HepG2 (cell line): ENCODE measurements at regions not wholly inside any gene's neighbourhood (a gene's known extent, or its start where the extent isn't known, plus 50 kb on each side); places are given as distances from the start of the nearest gene placed in this dataset.

Source experiments
- BRD4 ChIP-seq: sonication (generic); formaldehyde crosslinking; IDR thresholded peaks from 2 replicates; pipeline ENCODE4 v1.4.0; 2020; ENCODE audit warnings: missing genetic modification reagents
- CTCF ChIP-seq: sonication (generic); formaldehyde crosslinking; IDR thresholded peaks from 2 replicates; pipeline ENCODE4 v1.5.0; 2020; ENCODE audit warnings: mild to moderate bottlenecking, missing genetic modification reagents, moderate library complexity
- HMG20A ChIP-seq: IDR thresholded peaks from 2 replicates; pipeline ENCODE4 v1.6.1; 2016; ENCODE audit warnings: borderline replicate concordance
- RFX5 ChIP-seq: IDR thresholded peaks from 2 replicates; pipeline ENCODE4 v1.6.1; 2011; ENCODE audit warnings: low read depth, low read length, improper control_type of control experiment

- TF ChIP-seq BRD4 (CRISPR knock-in tag) (no peak), HMG20A (no peak), RFX5 (no peak), CTCF (CRISPR knock-in tag) (no peak)
Measured at GRCh38 chr4:32158961-32159360, 1438.8 kb downstream of the PCDH7 start.
